ENCODE measurements at regions not wholly inside any gene's neighbourhood (a gene's known extent, or its start where the extent isn't known, plus 50 kb on each side); places are given as distances from the start of the nearest gene placed in this dataset.
"Not testable (repeated sequence)": the region's sequence is repeated elsewhere in the genome, so short reads cannot be mapped to it uniquely, and the experiment has no call there.

- not testable (repeated sequence) for DNase-seq (ENCODE audit: low read depth)
Observed at GRCh38 chr3:130151555-130151954, 69.9 kb downstream of the ALG1L2 start.

- not testable (repeated sequence) for DNase-seq (ENCODE audit: low read depth)
Observed at GRCh38 chr3:130153247-130153646, 71.6 kb downstream of the ALG1L2 start.

DNA sequence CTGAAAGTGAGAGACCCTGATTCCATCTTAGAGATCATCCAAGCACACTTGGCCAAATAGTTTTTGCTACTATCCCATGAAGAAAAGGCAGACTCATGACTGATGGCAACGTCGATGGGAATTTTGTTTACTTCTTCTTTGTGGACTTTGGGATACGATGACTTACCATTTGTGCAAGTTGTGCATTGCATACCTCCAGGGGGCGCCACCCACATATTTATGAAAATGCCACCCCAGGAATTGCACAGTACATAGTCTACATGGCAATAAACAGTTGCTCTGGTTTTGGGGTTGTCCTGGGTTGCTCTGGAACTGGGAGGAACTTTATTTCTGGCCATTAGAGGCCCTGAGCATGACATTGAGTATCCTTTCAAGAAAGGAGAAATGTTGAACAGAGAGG, 73.8 kb downstream of the ALG1L2 start:
- DNase-seq (ENCODE audit: low read depth) = not testable (repeated sequence)

- not testable (repeated sequence) for DNase-seq (ENCODE audit: low read depth)
Observed at GRCh38 chr3:130166856-130167255, 85.2 kb downstream of the ALG1L2 start.

- not testable (repeated sequence) for DNase-seq (ENCODE audit: low read depth)
Observed at GRCh38 chr3:130175195-130175594, 93.6 kb downstream of the ALG1L2 start.

GRCh38 chr3:130176476-130177256, 95.0 kb downstream of the ALG1L2 start:
- not testable (repeated sequence) for DNase-seq (ENCODE audit: low read depth)

- not testable (repeated sequence) for DNase-seq (ENCODE audit: low read depth)
Observed at GRCh38 chr3:130178835-130179234, 97.2 kb downstream of the ALG1L2 start.

DNA sequence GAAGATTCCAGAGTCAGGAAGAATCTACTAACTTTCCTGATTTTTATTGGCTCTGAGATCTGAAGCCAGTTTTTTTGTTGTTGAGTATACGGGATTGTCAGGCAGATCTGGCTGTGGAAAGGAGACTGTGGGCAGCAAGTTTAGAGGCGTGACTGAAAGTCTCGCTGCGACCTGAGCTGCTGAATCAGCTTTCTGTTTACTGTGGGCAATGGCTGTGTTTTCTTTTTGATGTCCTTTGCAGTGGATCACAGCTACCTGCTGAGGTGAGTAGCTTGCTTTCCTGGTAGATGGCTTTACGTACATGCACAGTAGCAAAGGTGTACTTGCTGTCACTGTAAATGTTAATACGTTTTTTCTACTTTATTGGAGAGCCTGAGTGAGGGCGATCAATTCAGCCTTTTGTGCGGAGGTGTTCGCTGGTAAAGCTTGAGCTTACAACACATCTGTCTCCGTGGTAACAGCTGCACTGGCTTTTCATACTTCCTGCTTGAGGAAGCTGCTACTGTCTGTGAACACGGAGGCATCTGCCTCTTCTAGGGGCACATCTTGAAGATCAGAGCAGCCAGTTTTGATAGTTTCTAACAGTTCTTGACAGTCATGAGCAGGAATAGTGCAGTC, 97.8 kb downstream of the ALG1L2 start:
- DNase-seq (ENCODE audit: low read depth) = peak; percentile 9

DNA sequence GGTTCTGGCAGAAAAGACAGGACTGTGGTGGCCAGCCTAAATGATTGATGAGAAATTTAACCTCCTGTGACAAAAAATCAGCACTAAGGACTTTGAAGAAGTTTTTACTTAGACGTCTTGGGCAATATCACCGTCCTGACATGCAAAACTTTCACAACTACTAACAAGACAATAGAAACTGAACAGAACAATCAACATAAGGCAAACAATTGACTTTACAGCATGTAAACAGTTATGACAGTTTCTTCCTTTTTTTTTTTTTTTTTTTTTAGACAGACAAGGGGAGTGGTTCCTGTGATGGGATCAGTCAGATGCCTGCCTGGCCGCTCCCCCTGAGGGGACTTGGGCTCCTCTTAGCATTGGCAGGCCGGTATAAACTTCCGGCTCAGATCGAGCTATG, 100.8 kb downstream of the ALG1L2 start:
- DNase-seq (ENCODE audit: low read depth) = not testable (repeated sequence)

DNA sequence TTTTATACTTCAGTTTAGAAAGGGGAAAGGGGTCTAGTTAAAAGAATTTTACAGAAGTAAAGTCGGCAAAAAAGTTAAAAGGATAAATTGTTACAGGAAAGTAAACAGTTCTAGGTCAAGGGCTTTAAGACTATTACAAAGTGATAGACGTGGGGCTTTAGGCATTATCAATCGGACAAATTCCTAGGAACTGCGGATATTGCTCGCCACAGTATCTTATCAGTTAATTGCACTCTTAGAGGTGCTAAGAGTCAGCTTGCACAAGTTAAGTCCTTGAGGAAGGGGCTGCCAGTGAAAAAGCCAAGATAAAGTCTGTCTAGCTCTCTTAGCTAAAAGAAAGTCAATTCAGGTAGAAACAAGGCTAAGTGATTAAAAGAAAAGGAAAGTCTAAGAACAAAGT, 102.1 kb downstream of the ALG1L2 start:
- not testable (repeated sequence) for DNase-seq (ENCODE audit: low read depth)

DNA sequence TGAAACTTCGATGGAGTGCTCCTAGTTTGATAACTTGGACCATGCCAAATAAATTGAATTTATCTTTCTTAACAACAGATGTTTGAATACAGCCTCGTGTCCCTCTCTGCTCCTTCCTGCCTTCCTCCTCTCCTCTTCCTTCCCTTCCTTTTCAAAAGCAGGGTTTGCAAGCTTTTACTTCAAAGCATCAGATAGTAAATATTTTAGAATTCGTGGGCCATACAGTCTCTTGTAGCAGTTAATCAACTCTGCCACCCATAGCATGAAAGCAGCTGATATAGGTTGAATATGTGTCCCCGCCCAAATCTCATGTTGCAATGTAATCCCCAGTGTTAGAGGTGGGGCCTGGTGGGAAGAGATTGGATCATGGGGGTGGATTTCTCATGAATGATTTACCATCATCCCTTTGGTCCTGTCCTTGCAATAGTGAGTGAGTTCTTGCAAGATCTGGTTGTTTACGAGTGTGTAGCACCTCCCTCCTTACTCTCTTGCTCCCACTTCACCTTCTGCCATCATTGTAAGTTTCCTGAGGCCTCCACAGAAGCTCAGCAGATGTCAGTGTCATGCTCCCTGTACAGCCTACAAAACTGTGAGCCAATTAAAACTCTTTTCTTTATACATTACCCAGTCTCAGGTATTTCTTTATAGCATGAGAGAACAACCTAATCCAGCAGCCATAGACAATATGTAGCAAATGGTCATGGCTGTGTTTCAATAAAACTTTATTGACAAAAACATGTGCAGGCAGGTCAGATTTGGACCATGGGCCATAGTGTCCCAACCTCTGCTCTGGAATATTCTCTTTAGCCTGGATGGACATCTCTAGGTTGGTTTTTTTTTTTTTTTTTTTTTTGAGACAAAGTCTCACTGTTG, 102.8 kb downstream of the ALG1L2 start:
- not testable (repeated sequence) for DNase-seq (ENCODE audit: low read depth)

GRCh38 chr3:130201272-130201671, 119.6 kb downstream of the ALG1L2 start:
- DNase-seq (ENCODE audit: low read depth) = not testable (repeated sequence)

- not testable (repeated sequence) for DNase-seq (ENCODE audit: low read depth)
Observed at GRCh38 chr3:130203633-130204032, 122.0 kb downstream of the ALG1L2 start.

- DNase-seq (ENCODE audit: low read depth) = no peak
Observed at GRCh38 chr3:130227540-130227939, 117.9 kb upstream of the COL6A5 start.

GRCh38 chr3:130242850-130243569, 102.5 kb upstream of the COL6A5 start:
- no peak for DNase-seq (ENCODE audit: low read depth)

DNA sequence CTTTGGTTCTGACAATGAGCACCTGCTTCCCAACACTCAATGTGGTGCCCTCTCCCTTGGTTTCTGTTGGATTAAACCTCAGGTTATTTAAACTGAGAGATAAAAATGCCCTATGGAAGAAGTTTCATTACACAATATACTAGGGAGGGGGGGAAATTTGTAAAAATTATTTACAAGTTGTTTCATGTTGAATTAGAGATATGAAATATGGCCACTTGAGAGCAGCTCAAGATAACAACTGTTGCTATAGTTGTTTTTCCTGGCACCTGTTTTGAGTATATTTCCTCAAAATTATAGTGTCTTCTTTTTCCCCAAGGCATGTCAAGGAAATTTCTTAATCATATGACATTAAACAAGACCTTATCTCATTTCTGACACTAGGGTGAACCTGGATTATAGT, 101.7 kb upstream of the COL6A5 start:
- DNase-seq (ENCODE audit: low read depth) = no peak

DNA sequence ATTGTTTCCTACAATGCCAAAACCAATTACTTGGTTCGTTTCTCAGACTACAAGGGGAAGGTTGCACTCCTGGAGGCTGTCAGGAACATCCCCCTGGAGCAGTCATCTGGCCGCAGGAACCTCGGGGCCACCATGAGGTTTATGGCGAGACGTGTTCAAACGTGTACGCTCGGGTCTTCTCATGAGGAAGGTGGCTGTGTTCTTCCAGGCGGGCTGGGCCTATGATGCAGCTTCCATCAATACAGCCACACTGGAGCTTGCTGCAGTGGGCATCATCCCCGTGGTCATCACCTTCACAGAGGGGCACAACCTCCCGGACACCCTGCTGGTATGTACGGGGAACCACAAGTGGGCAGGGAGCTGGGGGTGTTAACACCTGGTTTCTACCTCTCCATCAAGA, 94.5 kb upstream of the COL6A5 start:
- no peak for DNase-seq (ENCODE audit: low read depth)

DNA sequence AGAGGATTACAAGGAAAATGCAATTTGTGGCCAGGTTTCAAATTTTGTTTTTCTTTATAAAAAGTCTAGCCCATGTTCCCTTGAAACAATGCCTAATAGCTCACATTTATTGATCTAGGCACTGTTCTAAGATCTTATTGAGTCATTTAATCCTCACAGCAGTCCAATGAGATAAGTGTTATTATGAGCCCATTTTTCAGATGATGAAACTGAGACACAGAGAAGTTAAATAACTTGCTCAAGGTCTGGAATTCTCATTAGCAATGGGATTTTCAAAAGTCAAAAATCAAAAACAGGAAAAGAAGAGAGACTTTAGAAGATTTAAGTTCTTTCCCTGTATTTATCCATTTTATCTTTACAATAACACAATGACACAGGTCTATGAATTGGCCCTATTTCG, 90.0 kb upstream of the COL6A5 start:
- no peak for DNase-seq (ENCODE audit: low read depth)

- DNase-seq (ENCODE audit: low read depth) = no peak
Observed at GRCh38 chr3:130256821-130257340, 88.6 kb upstream of the COL6A5 start.

DNA sequence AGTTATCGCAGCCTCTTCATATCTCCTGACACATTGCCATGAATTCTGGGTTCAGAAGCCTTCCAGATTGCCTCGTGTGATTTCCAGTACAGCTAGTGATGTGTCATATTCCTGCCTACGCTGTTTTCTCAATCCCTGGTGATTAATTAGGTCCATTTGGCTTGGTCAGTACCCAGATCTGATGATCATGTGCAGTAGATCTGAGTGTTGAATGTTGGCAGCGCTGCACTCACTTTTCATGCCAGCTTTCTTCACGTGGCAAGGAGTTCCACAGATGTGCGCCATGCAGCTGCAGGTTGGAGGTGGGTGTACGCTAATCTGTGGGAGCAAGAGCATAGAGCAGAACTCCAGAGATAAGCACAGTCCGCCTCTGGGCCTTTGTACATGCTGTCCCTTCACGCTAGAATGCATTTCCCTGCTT, 86.9 kb upstream of the COL6A5 start:
- DNase-seq (ENCODE audit: low read depth) = no peak

DNA sequence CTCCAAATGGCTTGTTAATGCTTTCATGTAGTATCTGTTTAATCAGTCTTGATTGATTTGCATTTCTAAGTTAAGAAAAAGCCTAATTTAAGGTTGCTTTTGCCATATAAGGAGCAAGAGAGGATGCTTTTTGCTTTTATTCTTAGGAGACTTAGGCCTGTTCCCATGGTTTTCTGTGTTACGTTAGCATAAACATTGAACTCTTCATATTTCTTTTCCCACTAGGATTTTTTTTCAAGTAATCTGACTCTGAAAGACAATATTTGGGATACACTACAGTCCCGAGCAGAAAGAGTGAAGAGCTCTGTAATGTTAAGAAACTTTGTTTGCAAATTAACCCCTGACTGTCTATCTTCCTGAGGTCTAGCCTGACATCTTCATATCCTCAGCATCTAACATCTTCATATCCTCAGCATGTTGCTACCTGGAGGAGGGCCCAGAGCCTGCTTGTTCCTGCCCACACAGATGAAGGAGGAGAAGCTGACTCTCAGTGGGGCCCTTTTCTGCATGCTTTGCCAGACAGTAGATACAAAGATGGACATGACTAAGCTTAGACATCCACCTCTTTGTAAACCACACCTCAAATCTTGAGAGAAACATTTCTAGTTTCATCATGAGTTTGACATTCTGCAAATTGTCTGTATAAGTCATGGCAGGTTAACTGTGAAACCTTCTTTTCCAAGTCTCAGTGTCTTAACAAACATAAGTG, 86.2 kb upstream of the COL6A5 start:
- DNase-seq (ENCODE audit: low read depth) = no peak

All from renal cortical epithelial cell (primary cell).